Trophoblast cell (in vitro differentiated cells and primary cell): ENCODE measurements at regions not wholly inside any gene's neighbourhood (a gene's known extent, or its start where the extent isn't known, plus 50 kb on each side); places are given as distances from the start of the nearest gene placed in this dataset.

Experiments used
- DNase-seq, 2 donors: peaks; one replicate each; pipeline ENCODE4 v3.0.0-alpha.2; 2016
- H2AFZ ChIP-seq: 2 replicates; pipeline ENCODE4 v1.6.1; 2013; ENCODE audit warnings: low read length, moderate library complexity, mild to moderate bottlenecking; ENCODE audit not compliant: insufficient read depth, poor library complexity
- H2AK5ac ChIP-seq: 2 replicates; pipeline ENCODE4 v1.6.1; 2013; ENCODE audit warnings: mild to moderate bottlenecking, low read length
- H2BK120ac ChIP-seq: 2 replicates; pipeline ENCODE4 v1.6.1; 2013; ENCODE audit warnings: low read length, mild to moderate bottlenecking, moderate library complexity; ENCODE audit not compliant: insufficient read depth, poor library complexity
- H2BK12ac ChIP-seq: 2 replicates; pipeline ENCODE4 v1.6.1; 2013; ENCODE audit warnings: mild to moderate bottlenecking, low read length, moderate library complexity
- H2BK5ac ChIP-seq: 2 replicates; pipeline ENCODE4 v1.6.1; 2013; ENCODE audit warnings: low read length, low read depth, moderate library complexity, mild to moderate bottlenecking; ENCODE audit not compliant: poor library complexity
- H3K14ac ChIP-seq: 2 replicates; pipeline ENCODE4 v1.6.1; 2013; ENCODE audit warnings: mild to moderate bottlenecking, low read length
- H3K18ac ChIP-seq: 2 replicates; pipeline ENCODE4 v1.6.1; 2013; ENCODE audit warnings: mild to moderate bottlenecking, low read length
- H3K23ac ChIP-seq: 2 replicates; pipeline ENCODE4 v1.6.1; 2013; ENCODE audit warnings: low read length
- H3K27ac ChIP-seq: 2 replicates; pipeline ENCODE4 v1.5.1; 2013; ENCODE audit warnings: low read depth, mild to moderate bottlenecking, inconsistent platforms, low read length, moderate library complexity
- H3K27me3 ChIP-seq: 2 replicates; pipeline ENCODE4 v1.6.1; 2013; ENCODE audit warnings: inconsistent platforms, mild to moderate bottlenecking, low read length, moderate library complexity; ENCODE audit not compliant: insufficient read depth
- H3K36me3 ChIP-seq, 2 experiments: 1 replicate in 1 of 2; 2 replicates in 1 of 2; pipeline ENCODE4 v1.6.1; 2013; ENCODE audit warnings: low read length in 2 of 2, mild to moderate bottlenecking in 2 of 2, moderate library complexity in 1 of 2; ENCODE audit not compliant: insufficient read depth in 2 of 2, control insufficient read depth in 1 of 2
- H3K4ac ChIP-seq: 2 replicates; pipeline ENCODE4 v1.6.1; 2013; ENCODE audit warnings: low read depth, mild to moderate bottlenecking, low read length, moderate library complexity
- H3K4me1 ChIP-seq, 2 experiments: 1 replicate in 1 of 2; 2 replicates in 1 of 2; pipeline ENCODE4 v1.6.1; 2013; ENCODE audit warnings: low read length in 2 of 2, mild to moderate bottlenecking in 2 of 2, moderate library complexity in 1 of 2; ENCODE audit not compliant: insufficient read depth in 2 of 2, control insufficient read depth in 1 of 2
- H3K4me2 ChIP-seq: 2 replicates; pipeline ENCODE4 v1.6.1; 2013; ENCODE audit warnings: inconsistent platforms, mild to moderate bottlenecking, low read length, moderate library complexity
- H3K4me3 ChIP-seq: 2 replicates; pipeline ENCODE4 v1.5.1; 2013; ENCODE audit warnings: mild to moderate bottlenecking, low read depth, low read length, inconsistent platforms
- H3K79me1 ChIP-seq: one replicate; pipeline ENCODE4 v1.6.1; 2013; ENCODE audit warnings: low read length
- H3K79me2 ChIP-seq: 2 replicates; pipeline ENCODE4 v1.6.1; 2013; ENCODE audit warnings: low read length, mild to moderate bottlenecking; ENCODE audit not compliant: control insufficient read depth, insufficient read depth, poor library complexity
- H3K9ac ChIP-seq: 2 replicates; pipeline ENCODE4 v1.6.1; 2013; ENCODE audit warnings: mild to moderate bottlenecking, low read length
- H3K9me3 ChIP-seq: 2 replicates; pipeline ENCODE4 v1.6.1; 2013; ENCODE audit warnings: low read depth, mild to moderate bottlenecking, control low read depth, inconsistent platforms, low read length; ENCODE audit not compliant: insufficient read depth
- H4K12ac ChIP-seq: 2 replicates; pipeline ENCODE4 v1.6.1; 2013; ENCODE audit warnings: low read depth, mild to moderate bottlenecking, low read length, moderate library complexity
- H4K8ac ChIP-seq: 2 replicates; pipeline ENCODE4 v1.6.1; 2013; ENCODE audit warnings: low read depth, mild to moderate bottlenecking, low read length, moderate library complexity
- H4K91ac ChIP-seq: one replicate; pipeline ENCODE4 v1.6.1; 2013; ENCODE audit warnings: low read depth, mild to moderate bottlenecking, low read length, moderate library complexity
- WGBS: extraction: QIAGEN DNeasy Blood & Tissue Kit; methylation state at CpG from one replicate; pipeline ENCODE4 v1.1.7; 2013; ENCODE audit warnings: missing lambda C conversion rate; ENCODE audit not compliant: insufficient read length, insufficient coverage; ENCODE audit errors: extremely low coverage; 5-methylcytosine and 5-hydroxymethylcytosine counted together

GRCh38 chr4:30471861-30472260, 248.3 kb upstream of the PCDH7 start:
- Histone ChIP-seq H2AK5ac (no peak overlapping the region), H3K18ac (no peak overlapping the region), H3K79me1 (no peaks in the 10 kb centered on the region), H3K36me3 (no peaks in the 10 kb centered on the region), H3K79me2 (no peaks in the 10 kb centered on the region), H3K4me2 (no peak overlapping the region), H3K4ac (no peak overlapping the region), H4K8ac (no peak overlapping the region), H3K14ac (no peak overlapping the region), H2BK5ac (no peak overlapping the region), H3K27me3 (no peaks in the 10 kb centered on the region), H4K91ac (no peak overlapping the region), H3K27ac (no peak overlapping the region), H4K12ac (no peak overlapping the region), H2AFZ (no peak overlapping the region), H2BK12ac (no peak overlapping the region), H3K9me3 (no peaks in the 10 kb centered on the region), H3K23ac (no peak overlapping the region), H2BK120ac (no peak overlapping the region), H3K4me1 (no peaks in the 10 kb centered on the region), H3K4me3 (no peak overlapping the region), H3K9ac (no peak overlapping the region)
- WGBS: no CpG with 5 or more reads among the region's 3 CpGs
- no peak for DNase-seq

- no peaks in the 10 kb centered on the region for H3K4me1 ChIP-seq
- H4K91ac ChIP-seq: no peak overlapping the region
- no peak overlapping the region for H3K14ac ChIP-seq
- no peak overlapping the region for H3K18ac ChIP-seq
- no peak overlapping the region for H3K9ac ChIP-seq
- no peaks in the 10 kb centered on the region for H3K36me3 ChIP-seq
- H3K27ac ChIP-seq: no peak overlapping the region
- no peaks in the 10 kb centered on the region for H3K27me3 ChIP-seq
- H2BK12ac ChIP-seq: no peak overlapping the region
- no peak overlapping the region for H3K4me3 ChIP-seq
- H2BK120ac ChIP-seq: no peak overlapping the region
- no peaks in the 10 kb centered on the region for H3K9me3 ChIP-seq
- H3K79me1 ChIP-seq: no peaks in the 10 kb centered on the region
- H2BK5ac ChIP-seq: no peak overlapping the region
- H3K4ac ChIP-seq: no peak overlapping the region
- no peak overlapping the region for H2AFZ ChIP-seq
- H4K12ac ChIP-seq: no peak overlapping the region
- H3K23ac ChIP-seq: no peak overlapping the region
- H2AK5ac ChIP-seq: no peak overlapping the region
- H3K4me2 ChIP-seq: no peak overlapping the region
- H4K8ac ChIP-seq: no peak overlapping the region
- WGBS: no CpG with 5 or more reads among the region's 2 CpGs
- no peak for DNase-seq
- H3K79me2 ChIP-seq: no peaks in the 10 kb centered on the region
Observed at GRCh38 chr4:30473225-30473624, 246.9 kb upstream of the PCDH7 start.

GRCh38 chr4:30495251-30495650, 224.9 kb upstream of the PCDH7 start:
- Histone ChIP-seq H2AK5ac (no peak overlapping the region), H4K12ac (no peak overlapping the region), H4K91ac (no peak overlapping the region), H2BK5ac (no peak overlapping the region), H3K4ac (no peak overlapping the region), H4K8ac (no peak overlapping the region), H3K18ac (no peak overlapping the region), H3K23ac (no peak overlapping the region), H2BK120ac (no peak overlapping the region), H3K27ac (no peak overlapping the region), H3K14ac (no peak overlapping the region), H3K4me2 (no peak overlapping the region), H3K9ac (no peak overlapping the region), H3K79me2 (no peaks in the 10 kb centered on the region), H2BK12ac (no peak overlapping the region), H3K27me3 (no peaks in the 10 kb centered on the region), H3K4me1 (no peaks in the 10 kb centered on the region), H3K4me3 (no peak overlapping the region), H3K36me3 (no peaks in the 10 kb centered on the region), H2AFZ (no peak overlapping the region), H3K9me3 (no peaks in the 10 kb centered on the region), H3K79me1 (no peaks in the 10 kb centered on the region)
- no CpG with 5 or more reads among the region's 3 CpGs for WGBS
- DNase-seq: no peak

DNA sequence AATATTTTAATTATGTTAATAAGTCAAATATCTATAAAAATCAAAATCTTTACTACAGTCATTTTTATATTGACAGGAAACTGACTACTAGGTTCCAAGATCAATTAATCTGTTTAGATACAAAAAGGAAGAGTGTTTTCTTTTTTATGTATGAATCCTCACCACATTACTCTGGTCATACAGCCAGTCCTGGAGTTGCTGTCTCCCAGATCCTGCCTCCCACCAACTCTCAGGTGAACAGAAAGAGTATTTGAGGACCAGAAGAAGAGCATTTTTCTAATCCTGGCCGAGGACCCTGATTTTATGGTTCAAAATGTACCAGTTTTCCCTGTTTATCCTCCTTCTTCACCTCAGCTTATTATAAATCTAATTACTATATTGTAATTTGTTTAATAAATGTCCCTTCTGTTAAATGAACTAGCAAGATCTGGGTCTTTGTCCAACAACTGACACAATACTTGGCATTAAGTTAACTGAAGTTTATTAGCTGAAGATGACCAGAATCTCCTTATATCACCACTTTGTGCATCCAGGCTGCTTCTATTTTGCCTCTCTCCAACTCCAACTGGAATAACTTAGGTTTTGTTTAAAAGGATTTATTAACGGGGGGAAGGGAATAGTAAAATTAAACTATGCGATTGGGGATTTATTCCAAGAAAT, 224.4 kb upstream of the PCDH7 start:
- Histone ChIP-seq H3K27ac (no peak overlapping the region), H3K23ac (no peak overlapping the region), H3K4me3 (no peak overlapping the region), H3K9ac (no peak overlapping the region), H3K79me2 (no peaks in the 10 kb centered on the region), H2BK5ac (no peak overlapping the region), H3K4ac (no peak overlapping the region), H3K36me3 (no peaks in the 10 kb centered on the region), H3K79me1 (no peaks in the 10 kb centered on the region), H2AFZ (no peak overlapping the region), H3K9me3 (no peaks in the 10 kb centered on the region), H3K4me1 (no peaks in the 10 kb centered on the region), H3K14ac (no peak overlapping the region), H4K8ac (no peak overlapping the region), H4K12ac (no peak overlapping the region), H4K91ac (no peak overlapping the region), H2AK5ac (no peak overlapping the region), H3K18ac (no peak overlapping the region), H2BK12ac (no peak overlapping the region), H3K27me3 (no peaks in the 10 kb centered on the region), H2BK120ac (no peak overlapping the region), H3K4me2 (no peak overlapping the region)
- DNase-seq: no peak
- WGBS: no CpG with 5 or more reads among the region's 3 CpGs
